UCSD-AML1 (cell line): ENCODE measurements at regions not wholly inside any gene's neighbourhood (a gene's known extent, or its start where the extent isn't known, plus 50 kb on each side); places are given as distances from the start of the nearest gene placed in this dataset.
"Not testable (repeated sequence)": the region's sequence is repeated elsewhere in the genome, so short reads cannot be mapped to it uniquely, and the experiment has no call there.

Source experiments
- DNase-seq: peaks from one replicate; lab custom pipeline; 2025; ENCODE audit not compliant: unreplicated experiment; lab: John Stamatoyannopoulos, UW

- no peak for DNase-seq
Observed at GRCh38 chr14:97129639-97130038, 332.5 kb downstream of the VRK1 start.

DNA sequence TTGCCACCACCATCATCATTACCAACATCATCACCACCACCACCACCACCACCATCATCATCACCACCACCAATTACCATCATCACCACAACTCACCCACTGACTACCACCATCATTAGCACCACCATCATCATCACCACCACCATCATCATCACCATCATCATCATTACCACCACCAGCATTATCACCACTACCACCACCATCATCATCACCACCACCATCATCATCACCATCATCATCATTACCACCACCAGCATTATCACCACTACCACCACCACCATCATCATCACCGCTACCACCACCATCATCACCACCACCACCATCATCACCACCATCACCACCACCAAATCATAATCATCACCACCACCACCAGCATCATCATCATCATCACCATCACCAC, 338.7 kb downstream of the VRK1 start:
- DNase-seq: not testable (repeated sequence)

- no peak for DNase-seq
Observed at GRCh38 chr14:97137705-97138104, 340.5 kb downstream of the VRK1 start.

- DNase-seq: no peak
Observed at GRCh38 chr14:97138801-97139200, 341.6 kb downstream of the VRK1 start.

DNA sequence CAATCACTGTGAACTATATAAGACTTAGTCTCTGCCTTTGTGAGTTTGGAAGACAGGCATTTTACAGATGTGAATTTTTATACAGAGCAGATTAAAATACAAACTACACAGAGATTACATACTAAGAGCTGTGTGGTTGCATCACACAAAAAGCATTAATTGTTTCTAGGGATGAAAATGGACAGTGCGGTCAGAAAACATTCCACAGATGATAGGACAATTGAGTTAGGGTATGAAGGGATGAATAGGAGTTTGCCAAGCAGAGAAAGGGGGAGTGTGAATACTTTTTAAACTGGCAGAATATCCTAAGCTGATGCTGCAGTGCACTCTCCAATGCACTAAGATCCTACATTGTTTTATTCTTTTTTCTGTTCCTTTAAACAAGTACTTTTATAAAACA, 345.8 kb downstream of the VRK1 start:
- DNase-seq: no peak

- no peak for DNase-seq
Observed at GRCh38 chr14:97143456-97143855, 346.3 kb downstream of the VRK1 start.

- DNase-seq: not testable (repeated sequence)
Observed at GRCh38 chr14:97148021-97148420, 350.8 kb downstream of the VRK1 start.

GRCh38 chr14:97149775-97150174, 352.6 kb downstream of the VRK1 start:
- DNase-seq: no peak

DNA sequence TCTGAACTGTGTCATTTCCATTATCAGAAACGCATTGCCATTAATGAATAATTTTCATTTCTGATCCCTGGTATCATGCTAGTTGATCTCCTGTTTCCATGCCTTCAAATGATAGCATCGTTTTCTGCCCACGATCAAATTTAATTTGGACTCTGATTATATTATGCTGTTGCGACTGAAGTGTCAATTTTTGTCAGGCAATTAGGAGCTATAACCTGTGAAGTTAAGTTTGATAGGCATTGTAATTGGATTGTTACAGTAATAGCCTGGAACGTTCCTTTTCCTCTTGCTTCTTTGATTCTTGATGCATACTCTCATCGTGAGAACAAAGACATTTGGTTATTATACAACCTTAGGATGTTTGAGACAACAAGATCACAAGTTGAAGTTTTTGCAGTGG, 356.3 kb downstream of the VRK1 start:
- no peak for DNase-seq

DNA sequence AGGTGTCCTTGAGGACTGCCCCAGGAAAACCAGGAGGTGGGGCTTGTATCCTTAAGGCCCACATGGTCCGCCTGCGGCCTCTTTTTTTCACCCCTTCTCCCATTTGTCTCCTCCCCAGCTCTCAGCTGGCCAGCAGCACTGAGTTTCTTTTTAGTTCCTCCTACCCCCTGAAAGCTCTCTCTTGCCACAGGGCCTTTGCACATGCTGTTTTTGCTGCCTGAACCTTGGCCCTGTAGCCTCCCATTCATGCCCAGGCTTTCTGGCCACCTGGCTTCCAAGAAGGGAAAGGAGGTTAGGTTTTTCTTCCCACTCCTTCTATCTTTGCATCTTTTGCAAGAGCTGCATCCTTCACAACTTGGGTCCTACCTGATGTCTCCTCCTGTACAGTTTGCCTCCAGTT, 358.1 kb downstream of the VRK1 start:
- no peak for DNase-seq

DNA sequence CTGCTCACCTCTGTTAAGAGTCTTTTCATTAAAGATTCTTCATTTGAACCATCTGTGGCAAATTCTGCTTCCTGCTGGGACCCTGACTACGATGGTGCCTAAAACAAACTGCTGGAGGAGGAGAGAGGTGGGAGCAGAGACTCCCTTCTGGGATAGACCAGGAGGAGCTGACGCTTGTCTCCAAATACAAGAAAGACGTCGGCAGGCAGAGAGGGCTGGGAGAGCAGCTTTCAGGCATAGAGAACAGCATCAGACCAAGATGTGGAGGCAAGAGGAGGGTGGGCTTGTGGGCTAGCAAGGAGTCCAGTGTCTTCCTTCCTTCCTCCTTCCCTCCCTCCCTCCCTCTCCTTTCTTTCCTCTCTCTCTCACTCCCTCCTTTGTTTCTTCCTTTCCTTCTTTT, 358.6 kb downstream of the VRK1 start:
- no peak for DNase-seq

- DNase-seq: no peak
Observed at GRCh38 chr14:97156705-97157104, 359.5 kb downstream of the VRK1 start.

DNA sequence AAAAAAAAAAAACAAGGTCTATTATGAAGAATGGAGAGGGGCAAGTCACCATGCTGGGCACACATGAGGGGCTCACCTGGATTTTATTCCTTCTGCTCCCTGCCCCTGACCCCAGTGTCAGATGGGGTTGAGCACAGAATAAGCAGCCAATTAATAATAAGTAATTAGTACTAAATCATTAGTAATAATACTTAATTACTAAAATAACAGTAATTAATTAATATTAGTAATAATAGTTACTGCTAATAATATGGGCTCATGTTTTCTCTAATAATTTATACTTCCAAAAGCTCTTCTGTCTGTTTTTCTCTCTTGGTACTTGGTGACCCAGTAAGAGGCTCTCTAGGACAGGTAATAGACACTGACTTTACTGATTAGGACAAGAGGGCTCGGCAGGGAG, 360.9 kb downstream of the VRK1 start:
- DNase-seq: no peak

- no peak for DNase-seq
Observed at GRCh38 chr14:97159124-97159523, 361.9 kb downstream of the VRK1 start.

DNA sequence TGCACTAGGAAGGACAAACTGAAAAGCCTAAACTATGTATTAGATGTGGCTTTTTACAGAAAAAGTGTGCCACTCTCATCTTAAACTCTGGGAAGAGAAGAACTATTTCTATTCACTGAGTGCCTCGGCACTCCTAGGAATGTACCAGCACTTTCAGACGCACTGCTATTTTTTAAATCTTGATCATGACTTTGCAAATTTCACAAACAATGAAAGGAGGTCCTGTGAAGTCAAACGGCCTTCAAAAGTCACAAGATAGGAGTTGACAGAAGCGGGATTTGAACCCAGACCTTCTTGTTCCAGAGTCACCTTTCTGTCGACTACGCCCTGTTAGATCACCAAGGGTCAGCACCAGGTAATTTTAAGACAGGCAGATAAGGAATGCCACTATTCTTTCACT, 365.4 kb downstream of the VRK1 start:
- no peak for DNase-seq

DNA sequence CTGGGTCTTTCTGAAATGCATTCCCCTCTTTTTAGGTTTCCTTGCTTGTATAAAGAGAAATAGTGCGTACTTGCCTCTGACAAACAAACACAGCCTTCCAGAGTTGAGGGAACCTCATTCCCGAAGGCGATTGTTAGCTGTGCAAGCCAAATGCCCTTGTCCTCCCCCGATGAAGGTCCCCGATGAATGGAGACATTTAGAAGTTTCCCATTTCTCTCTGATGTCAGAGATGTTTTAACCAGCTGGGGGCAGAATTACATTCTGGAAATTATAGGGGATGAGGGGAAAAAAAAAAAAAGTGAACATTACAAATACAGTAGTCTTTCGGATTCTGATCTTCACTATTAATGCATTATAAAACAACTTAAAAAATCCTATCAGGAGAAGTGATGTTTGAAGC, 366.8 kb downstream of the VRK1 start:
- DNase-seq: no peak

DNA sequence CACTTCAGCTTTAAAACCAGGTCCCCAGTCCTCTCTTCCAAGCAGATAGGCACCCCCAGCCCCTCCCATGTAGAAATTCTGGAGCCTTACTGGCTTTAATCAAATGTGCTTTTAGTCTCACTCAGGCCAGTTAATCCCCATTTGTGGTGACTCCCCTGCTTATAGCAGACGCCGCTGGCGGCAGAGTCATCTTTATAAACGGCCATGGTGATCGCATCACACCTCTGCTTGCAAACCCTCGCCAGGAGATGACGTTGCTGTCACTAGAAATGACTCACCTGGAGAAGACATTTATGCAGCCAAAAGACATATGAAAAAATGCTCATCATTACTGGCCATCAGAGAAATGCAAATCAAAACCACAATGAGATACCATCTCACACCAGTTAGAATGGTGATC, 369.3 kb downstream of the VRK1 start:
- no peak for DNase-seq

GRCh38 chr14:97167577-97167976, 370.4 kb downstream of the VRK1 start:
- DNase-seq: not testable (repeated sequence)

DNA sequence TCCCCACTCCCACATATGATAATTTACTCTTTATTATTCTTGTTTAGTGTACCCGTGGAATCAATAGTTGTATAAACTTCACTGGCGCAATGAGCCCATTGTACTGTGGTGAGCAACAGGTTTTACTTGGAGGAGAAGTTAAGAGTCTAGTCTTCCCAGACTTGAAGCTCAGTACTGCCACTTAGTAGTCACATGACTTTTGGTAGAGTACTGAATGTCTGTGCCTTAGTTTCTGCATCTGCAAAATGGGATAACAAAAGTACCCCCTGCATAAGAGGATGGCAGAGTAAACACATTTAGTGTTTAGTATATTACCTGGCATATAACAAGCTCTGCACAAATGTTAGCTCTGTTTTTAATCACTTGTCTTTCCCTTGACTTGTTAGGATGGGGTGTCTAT, 375.5 kb downstream of the VRK1 start:
- no peak for DNase-seq

DNA sequence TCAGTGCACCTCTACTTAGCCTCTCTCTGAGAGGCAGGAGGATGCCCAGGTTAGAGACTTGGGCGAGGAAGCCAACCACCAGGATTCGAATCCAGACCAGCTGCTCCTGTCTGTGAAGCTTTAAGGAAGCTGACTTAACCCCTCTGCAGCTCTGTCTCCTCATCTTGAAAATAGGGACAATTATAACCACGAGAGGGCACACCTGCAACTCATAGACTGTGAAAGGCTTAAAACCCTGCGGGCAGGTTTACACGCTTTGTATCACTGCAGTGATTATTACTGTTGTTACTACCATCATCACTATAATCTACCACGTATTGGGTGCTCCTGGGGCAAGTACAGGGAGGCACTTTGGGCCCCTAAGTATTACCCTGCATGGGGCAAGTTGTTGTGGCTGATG, 379.8 kb downstream of the VRK1 start:
- no peak for DNase-seq

DNA sequence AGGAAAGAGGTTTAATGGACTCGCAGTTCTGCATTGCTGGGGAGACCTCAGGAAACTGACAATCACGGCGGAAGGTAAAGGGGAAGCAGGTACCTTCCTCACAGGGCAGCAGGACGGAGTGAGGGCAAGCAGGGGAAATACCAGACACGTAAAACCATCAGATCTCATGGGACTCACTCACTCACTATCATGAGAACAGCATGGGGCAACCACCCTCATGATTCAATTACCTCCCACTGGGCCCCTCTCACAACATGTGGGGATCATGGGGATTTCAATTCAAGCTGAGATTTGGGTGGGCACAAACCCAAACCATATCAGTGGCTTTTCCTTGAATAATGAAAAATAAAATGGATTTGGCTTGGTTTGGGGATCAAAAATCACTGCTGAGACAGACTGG, 380.5 kb downstream of the VRK1 start:
- no peak for DNase-seq

- no peak for DNase-seq
Observed at GRCh38 chr14:97178781-97179180, 381.6 kb downstream of the VRK1 start.

- peak; percentile 22 for DNase-seq
Observed at GRCh38 chr14:97179573-97179972, 382.4 kb downstream of the VRK1 start.
